Coronary artery (tissue), 2 donors: ENCODE measurements at regions not wholly inside any gene's neighbourhood (a gene's known extent, or its start where the extent isn't known, plus 50 kb on each side); places are given as distances from the start of the nearest gene placed in this dataset.

Source experiments
- DNase-seq: peaks from one replicate; pipeline ENCODE4 v3.0.0-alpha.2; 2017; ENCODE audit warnings: low spot score
- H3K27ac ChIP-seq, 2 donors: fragments of 200-600 bp; sonication (generic); one replicate each; pipeline ENCODE4 v1.5.1; 2016 to 2019
- H3K4me3 ChIP-seq: fragments of 200-600 bp; sonication (generic); 2 replicates; pipeline ENCODE4 v1.5.1; 2016; ENCODE audit warnings: mild to moderate bottlenecking, moderate library complexity
- CTCF ChIP-seq: fragments of 200-600 bp; sonication (generic); IDR thresholded peaks from one replicate; pipeline ENCODE4 v1.5.1; 2019; ENCODE audit warnings: antibody characterized with exemption

DNA sequence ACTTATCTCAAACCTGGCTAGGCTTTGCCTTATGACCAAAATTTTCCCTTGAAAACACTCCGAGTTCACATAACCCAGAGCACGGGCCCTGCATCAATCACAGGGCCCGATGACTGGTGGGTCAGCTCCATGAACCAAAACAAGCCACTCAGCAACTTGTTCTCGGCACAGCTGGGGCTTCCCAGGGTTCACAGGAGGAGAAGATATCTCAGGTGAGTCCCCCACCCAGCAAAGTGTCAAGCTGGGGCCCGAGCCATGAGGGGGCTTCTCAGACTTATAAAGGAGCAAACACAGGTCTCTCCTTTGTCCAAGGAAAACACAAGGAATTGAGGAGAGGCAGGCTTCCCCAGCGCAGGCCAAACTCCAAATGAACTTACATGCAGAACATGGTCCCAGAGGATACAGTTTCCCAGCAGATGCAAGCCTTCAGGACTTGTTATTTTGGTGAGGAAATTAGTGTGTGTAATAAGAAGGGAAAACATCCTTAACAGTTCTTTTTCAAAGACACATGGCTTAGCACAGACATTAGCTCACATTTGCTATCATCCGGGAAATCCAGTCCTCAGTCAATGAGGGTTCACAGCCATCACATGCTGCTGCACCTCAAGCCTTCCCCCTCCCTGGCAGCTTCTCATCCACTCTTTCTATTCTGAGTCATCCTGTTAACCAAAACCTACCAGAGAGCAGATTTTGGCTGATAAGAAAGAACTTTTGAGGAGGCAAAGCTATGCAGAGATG is 98.1 kb upstream of the NFIA start:
- DNase-seq, result peak; percentile 80
- H3K4me3 ChIP-seq, result peak overlapping the region; percentile 4
- peak overlapping the region; percentile 17 to 86 for H3K27ac ChIP-seq
- TF ChIP-seq CTCF, result no peak

DNA sequence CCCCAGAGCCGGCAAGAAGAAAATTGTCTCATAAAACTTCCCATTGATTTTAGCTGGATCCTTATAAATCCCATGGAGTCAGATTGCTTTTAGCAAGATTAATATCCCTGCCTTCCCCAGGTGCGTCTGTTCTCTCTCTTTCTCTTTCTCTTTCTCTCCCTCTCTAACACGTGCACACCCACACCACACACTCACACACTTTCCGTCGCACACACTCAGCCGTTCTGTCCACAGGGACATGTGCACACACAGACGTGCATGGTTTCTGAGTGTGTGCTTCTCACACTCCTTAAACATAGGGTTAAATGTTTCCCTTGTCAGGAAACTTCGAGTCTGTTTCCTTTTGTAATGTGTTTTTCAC is 98.7 kb upstream of the NFIA start:
- DNase-seq, result no peak
- H3K27ac ChIP-seq, result peak overlapping the region; percentile 17 to 86
- TF ChIP-seq CTCF, result no peak
- peak overlapping the region; percentile 4 for H3K4me3 ChIP-seq

DNA sequence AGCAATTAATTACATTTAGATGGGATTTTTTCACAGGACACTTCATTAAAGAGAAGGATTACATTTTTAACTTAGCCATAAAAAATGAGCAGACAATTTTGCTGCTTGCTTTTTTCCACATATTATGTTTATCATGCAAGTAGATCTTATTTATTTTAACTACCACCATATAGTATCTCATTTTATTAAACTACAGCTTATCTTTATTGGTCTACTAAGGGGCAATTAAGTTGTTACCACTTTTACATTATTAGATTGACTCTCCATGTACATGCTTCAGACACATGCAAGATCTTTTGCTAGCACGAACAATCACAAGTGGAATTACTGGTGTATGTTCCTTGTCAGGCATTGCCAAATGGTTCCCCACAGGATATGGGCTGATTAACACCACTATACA is 99.8 kb upstream of the NFIA start:
- no peak for TF ChIP-seq CTCF
- Histone ChIP-seq H3K4me3 (no peak overlapping the region), H3K27ac (peak overlapping the region in 1 of 2 donors; percentile 86)
- no peak for DNase-seq

DNA sequence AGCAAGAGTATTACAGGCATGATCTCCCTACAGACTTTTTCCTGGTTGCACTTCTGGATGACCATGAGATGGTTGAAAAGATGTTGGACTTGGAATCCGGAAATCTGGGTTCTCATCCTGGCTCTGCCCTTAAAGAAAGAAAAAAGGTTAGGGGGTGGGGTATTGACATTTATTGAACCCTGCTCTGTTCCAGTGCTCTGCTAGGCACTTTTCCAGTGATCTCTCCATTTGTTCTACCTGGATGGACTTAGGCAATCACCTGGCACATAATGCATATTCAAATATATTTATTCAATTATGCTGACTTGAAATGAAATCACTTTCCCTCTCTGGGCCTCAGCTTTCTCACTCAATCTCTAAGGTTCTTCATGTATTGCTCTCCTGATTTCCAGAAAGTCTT is 101.0 kb upstream of the NFIA start:
- no peak for DNase-seq
- no peak for TF ChIP-seq CTCF
- Histone ChIP-seq H3K27ac (no peak overlapping the region), H3K4me3 (no peak overlapping the region)

GRCh38 chr1:60978421-60979357 is 103.7 kb upstream of the NFIA start:
- H3K4me3 ChIP-seq, result no peak overlapping the region
- no peak for DNase-seq
- no peak for TF ChIP-seq CTCF
- no peak overlapping the region for H3K27ac ChIP-seq

DNA sequence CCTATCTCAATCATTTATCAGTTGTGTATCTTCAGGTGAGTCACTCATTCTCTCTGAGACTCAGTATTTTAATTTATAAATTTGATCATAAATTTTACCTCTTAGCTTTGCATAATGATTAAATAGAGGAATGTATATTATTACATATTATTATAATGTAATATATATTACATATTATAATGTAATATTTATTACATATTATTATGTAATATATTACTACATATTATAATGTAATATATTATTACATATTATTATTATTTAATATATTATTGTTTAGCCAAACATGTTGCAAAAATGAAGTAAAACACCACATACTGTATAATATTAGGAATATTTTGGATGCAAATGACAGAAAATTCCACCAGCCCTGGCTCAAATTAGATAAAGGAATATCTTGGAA is 104.7 kb upstream of the NFIA start:
- TF ChIP-seq CTCF, result no peak
- Histone ChIP-seq H3K4me3 (no peak overlapping the region), H3K27ac (no peak overlapping the region)
- no peak for DNase-seq
